CD4-positive, alpha-beta T cell treated with Interleukin-15 for 4 hours (primary cell): ENCODE measurements at regions not wholly inside any gene's neighbourhood (a gene's known extent, or its start where the extent isn't known, plus 50 kb on each side); places are given as distances from the start of the nearest gene placed in this dataset.
"Not testable (repeated sequence)": the region's sequence is repeated elsewhere in the genome, so short reads cannot be mapped to it uniquely, and the experiment has no call there.

Experiments
- DNase-seq: peaks from one replicate; pipeline ENCODE4 v3.0.0-alpha.2; 2020; ENCODE audit warnings: low spot score

DNA sequence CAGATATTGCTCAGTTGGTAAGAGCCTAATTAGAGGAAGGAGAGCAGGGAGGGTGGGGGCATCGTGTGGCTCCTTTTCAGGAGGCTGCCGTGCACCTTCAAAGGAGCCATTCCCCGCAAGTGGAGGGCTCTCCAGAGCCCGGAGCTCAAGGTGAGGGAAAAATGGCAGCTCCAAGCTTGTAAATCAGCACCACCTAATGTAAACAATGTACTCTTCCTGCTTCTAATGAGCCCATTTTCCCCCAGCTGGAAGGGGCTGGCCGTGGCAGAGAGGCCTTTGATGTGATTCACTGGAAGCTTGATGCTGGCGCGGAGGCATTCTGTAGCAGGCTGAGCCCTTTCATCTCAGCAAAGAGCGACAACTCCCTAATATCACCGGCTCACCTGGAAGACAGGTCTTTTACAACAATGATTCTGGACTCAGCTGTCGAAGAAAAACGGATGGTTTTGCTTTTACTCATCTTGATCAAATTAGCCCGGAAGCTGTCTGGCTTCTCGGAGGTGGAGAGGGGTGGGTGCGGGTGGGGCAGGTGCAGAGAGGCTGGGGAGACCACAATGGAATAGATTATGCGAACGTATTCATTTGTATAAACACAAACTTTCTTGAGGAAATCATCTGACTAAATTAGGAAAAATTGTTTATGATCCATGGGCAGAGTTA lies 112.5 kb downstream of the RRAGC start:
- no peak for DNase-seq

DNA sequence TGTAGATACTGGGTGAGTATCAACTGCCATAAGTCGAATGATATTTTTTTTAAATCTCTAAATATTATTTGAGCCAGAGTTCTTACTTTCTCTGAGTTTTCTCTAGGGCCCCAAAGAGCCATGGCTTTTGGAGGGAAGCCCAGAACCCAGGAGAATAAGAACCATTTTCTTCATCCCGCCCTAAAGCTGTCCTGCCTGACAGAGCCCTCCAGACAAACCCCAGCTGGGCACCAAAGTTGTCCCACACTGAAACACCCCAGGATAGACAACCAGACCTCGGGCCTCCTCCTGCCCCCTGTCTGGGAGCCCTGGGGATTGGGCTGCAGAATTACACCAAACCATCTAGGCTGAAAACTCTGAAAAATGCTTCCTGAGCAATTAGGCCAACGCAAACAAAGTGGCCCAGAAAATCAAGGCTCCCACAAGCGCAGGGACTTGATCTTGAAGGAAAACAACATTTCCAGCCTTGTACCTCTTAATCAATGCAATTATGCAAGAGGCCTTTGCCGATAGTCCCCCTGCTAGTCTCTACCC lies 113.1 kb downstream of the RRAGC start:
- no peak for DNase-seq

DNA sequence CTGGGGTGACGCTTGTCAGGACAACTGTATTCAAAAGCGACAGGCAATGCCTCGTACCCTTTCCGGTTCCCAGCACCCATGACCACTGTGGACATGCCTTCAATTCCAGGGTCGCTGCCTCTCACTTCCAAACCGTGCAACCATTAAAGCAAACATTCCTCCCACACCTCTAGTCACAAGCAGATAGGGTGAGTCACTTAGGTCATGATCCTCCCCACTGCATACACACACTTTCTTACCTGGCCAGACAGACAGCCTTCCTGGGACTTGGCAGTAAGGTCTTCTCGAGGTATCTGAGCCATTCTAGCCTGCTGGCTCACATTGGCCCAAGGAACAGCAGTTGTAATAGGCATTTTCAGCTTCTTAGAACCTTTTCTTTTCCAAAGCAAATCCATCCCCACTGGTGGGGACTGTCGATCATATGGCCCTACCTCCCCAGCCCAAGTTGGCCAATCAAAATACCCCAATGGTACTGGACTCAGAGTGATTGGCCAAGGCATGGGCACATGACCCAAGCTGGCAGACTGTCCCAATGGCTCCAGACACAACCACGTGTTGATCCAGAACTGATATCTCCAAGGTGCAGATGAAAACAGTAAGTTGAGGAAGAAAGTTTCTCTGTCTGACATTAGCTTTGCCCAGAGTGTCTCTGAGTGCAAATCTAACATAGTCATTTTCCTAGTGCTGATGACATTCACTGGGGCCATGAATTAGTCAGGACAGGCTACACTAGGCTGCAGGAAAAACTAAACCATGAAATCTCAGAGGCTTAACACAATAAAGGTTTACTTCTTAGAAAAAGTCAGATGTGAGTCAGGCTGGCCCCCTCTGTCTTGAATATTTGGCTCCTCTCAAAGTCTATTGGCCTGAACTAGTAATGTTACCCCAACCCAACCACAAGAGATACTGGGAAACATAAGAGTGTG lies 113.8 kb downstream of the RRAGC start:
- no peak for DNase-seq

- DNase-seq, result no peak
These were observed 114.9 kb downstream of the RRAGC start for GRCh38 chr1:38744452-38745350.

- no peak for DNase-seq
These were observed 116.4 kb downstream of the RRAGC start for GRCh38 chr1:38743184-38743583.

- no peak for DNase-seq
These were observed 118.2 kb downstream of the RRAGC start for GRCh38 chr1:38741341-38741740.

DNA sequence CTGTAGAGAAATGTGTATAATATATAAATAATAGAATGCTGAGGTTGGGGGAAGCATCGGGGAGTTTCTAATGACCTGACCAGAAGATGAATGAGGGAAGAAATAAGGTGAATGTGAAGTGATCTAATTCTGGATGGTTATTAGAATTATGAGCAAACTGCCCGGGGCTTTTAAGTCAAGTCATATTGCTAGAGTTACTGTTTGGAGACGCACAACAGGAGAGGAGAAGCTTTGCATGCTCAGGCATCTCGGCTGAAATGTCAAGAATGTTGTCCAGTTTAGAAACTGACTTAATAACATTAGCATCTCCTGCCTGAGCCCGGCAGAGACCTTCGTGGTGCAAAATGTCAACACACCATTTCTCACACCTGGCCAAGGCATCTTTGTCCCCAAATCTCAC lies 119.1 kb downstream of the RRAGC start:
- no peak for DNase-seq

- DNase-seq, result no peak
These were observed 121.4 kb downstream of the RRAGC start for GRCh38 chr1:38738207-38738606.

- no peak for DNase-seq
These were observed 123.2 kb downstream of the RRAGC start for GRCh38 chr1:38736399-38736798.

- DNase-seq, result no peak
These were observed 123.9 kb downstream of the RRAGC start for GRCh38 chr1:38735651-38736161.

- DNase-seq, result no peak
These were observed 125.8 kb downstream of the RRAGC start for GRCh38 chr1:38733761-38734160.

DNA sequence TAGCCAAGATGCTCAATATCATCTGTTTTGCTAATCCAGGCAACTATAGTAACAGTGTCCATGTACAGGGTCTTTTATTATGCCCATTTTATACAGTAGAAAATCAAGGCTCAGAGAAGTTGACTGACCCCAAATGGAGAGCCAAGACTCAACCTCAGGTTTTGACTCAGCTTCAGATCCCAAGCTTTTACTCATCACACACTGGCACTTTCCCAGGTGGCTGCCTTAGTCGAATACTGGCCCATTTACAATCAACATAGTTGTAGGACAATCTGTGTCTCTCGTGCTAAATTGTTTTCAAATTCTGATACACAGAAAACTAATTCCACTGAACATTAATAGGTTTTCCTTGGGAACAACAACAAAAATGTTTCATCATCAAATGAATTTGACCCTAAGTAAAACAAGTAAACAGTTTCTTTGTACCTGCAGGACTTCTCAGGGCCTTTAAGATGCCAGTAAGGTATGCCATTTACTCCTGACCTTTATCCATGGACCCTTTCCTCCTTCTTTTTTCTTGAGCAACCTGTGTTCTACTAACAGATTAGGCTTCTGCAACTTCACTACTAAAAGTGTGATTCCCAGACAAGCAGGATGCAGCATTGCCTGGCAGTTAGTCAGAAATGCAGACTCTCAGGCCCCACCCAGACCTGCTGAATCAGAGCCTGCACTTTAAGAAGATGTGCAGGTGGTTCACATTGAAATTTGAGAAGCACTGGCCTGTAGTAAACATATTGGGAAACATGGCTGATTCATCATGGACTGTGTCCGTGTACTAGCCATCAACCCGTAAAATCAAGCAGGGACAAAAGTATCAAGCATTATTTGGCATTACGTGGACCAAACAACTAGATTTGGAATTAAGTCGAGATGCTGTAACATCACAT lies 128.8 kb downstream of the RRAGC start:
- no peak for DNase-seq

- no peak for DNase-seq
These were observed 131.0 kb downstream of the RRAGC start for GRCh38 chr1:38728585-38728908.

DNA sequence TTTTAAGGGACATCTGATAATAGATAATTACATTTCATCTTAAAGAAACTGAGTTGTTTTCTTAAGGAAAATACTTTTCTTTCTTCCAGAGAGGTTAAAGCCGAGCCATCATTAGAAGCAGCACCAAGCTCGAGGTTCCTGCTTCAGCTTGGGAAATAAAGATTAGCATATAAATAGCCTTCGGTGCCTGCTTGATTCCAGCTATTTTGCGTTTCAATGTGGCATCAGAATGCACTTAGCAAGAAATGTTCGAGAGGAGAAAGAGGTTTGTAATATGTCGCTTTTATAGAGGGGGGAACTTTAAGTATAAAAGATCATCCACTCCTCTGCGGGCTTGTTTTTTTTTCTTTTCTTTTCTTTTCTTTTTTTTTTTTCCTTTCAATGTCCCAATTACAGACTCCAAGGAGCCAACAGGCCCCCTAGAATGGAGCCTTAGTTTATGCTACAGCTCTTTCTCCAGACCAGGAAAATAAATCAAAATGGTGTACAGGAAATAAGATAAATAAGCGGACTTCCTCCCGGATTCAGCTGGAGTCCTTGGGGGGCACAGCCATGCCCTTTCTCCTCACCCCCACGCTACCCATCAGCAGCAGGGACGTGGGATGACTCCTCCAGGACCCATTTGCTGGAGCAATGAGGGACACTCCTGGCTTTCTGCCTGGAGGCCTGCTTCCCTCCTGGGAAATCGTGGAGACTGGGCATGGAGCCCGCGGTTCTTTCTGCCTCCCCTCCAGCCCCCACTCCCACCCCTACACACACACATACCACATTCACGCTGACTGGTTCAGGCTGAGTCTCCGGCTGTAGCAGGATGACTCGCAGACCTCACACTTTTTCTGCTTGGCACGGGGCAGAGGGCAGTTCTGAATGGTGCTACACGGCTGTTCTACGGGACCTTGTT lies 131.6 kb downstream of the RRAGC start:
- no peak for DNase-seq

- DNase-seq, result not testable (repeated sequence)
These were observed 134.1 kb downstream of the RRAGC start for GRCh38 chr1:38725321-38725961.

DNA sequence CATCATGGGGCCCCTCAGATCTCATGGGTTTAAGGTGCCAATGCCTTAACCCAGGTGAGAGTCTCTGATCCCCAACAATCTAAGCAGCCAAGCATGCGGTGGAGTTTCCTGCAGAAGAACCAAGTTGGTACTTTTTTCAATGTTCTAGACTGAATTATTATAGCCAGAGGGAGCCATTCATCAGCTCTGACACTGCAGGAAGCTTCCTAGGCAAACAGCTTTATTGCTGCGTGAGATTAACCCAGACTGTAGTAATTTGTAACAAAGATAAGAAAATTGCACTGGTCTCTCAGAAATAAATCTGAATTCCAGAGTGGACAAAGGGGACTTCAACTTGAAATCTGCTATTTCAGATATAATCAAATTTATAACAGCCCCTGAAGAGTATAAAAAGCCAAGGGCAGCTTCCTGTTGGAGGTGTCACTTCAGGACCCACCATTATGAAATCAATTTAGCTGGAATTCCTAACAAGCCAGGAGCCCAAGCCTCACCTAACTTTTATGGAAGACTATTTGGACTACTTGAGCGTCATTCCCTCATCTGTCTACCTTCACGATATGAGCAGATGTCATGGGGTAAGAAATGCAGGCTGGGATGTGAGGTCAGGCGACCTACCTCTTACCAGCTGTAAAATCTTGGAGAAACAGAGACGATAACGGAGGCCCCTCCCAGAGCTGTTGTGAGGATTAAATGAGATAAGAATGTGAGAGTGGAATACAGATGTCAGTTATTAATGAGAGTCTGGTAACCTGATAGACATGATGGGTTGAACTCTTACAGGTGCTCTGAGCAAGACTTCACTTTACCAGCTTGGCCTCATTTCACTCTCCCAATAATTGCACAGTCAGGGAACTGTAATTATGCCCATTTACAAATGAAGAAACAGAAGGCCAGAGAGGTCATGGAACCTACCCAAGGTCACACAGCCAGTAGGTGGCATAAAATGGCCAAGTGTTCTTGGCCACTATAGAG lies 135.1 kb downstream of the RRAGC start:
- DNase-seq, result no peak

DNA sequence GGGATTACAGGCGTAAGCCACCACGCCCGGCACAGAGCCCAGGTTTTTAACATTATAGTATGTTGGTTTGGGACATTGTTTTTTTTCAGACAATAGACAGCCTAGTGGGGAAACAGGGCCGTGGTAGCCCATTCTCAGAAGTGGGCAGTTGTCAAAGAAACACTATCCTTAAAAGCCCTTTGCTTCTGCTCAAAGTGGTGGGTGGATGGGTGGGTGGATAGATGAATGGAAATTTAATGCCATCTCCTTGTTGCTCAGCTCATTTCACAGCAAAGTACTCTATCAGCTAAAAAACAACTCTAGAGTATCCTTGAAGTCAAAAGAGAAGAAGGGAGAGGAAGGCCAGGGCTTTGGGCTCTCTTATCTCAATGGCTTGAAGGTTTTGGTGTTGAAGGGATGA lies 137.8 kb downstream of the RRAGC start:
- no peak for DNase-seq

DNA sequence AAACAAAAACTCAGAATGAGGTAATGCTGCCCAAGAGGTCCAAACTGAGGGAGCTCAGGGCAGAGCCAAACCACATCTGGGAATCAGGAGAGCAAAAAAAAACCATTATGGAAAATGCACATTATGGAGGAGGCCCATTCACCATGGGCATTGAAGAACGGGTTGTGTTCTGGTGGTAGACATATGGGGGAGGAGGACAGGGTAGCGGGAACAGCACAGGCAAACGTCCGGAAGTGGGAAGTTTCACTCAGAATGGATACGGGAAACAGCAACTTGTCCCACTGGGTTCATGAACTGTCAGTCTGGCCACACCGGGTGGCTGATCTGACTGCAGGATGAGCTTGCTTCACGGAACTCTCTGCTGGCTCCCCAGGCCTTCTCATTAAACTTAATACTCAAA lies 139.7 kb downstream of the RRAGC start:
- DNase-seq, result no peak
